SHP77 (cell line): ENCODE measurements at regions not wholly inside any gene's neighbourhood (a gene's known extent, or its start where the extent isn't known, plus 50 kb on each side); places are given as distances from the start of the nearest gene placed in this dataset.
"Not testable (repeated sequence)": the region's sequence is repeated elsewhere in the genome, so short reads cannot be mapped to it uniquely, and the experiment has no call there.

Experiments
- DNase-seq, 2 experiments: peaks; one replicate each; lab custom pipeline; 2025; lab: John Stamatoyannopoulos, UW

DNA sequence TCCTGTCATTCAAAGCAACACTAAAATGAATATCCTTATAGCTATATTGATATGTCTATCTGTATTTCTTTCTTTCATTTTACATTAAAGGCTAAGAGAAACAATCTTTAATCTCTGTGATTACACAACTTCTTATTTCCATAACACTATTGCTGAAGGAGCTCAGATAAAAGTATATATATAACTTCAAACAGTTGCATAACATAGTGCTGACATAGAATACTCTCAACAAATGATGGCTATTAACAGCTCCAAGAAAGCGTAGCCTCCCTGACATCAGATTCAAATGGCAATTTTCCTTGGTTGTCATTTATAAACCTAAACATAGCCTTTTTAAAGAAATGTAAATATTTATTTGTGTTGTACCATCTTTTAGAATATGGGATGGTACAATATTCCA lies 116.6 kb upstream of the PTPRG start:
- no peak for DNase-seq

DNA sequence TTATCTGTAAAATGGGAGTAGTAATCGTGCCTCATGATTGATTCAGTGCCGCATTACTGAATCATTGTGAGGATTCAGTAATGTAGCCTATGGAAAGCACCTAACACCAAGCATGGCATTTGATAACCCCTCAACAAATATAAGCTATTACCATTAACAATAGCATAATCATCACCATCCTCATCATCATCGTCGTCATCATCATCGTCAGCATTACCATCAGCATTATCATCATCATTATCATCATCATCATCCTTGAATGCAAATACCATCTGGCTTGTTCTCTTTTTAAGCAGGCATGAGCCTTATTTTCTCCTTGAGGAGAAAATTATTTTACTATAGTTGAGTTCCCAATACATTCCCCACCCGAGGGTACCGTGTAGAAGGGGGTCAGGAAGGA lies 115.4 kb upstream of the PTPRG start:
- DNase-seq = no peak

GRCh38 chr3:61446341-61446740 lies 115.0 kb upstream of the PTPRG start:
- no peak for DNase-seq

GRCh38 chr3:61448378-61448777 lies 113.0 kb upstream of the PTPRG start:
- DNase-seq = no peak

DNA sequence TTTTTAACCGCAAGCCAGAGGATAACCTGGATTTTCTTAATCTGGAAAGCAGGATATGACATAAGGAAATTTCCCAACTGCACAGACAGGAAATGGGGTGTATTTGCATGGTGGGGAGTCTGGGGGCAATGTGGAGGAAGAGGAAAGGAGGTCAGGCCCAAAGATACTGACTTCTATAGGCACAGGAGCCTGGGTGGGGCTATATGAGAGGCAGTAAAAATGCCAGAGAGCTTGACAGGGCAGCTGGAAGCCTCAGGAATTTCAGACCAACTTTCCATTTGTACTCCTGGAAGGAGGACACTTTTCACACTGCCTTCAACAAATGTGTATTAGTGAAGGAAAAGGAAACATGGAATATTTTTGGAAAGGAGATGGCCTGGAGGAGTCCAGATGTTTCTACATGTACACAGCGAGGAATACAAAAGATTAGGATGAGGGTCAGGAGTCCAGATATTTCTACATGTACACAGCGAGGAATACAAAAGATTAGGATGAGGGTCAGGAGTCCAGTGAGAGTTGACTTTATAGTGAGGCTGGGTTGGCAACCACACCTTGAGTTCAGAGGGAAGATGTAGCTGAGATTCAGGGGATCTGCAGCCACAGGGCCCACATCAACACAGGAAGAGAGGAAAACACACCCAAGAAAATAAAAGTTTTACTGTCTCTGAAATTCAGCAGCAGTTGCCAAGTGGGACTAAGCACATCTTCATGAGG lies 111.9 kb upstream of the PTPRG start:
- DNase-seq = no peak

DNA sequence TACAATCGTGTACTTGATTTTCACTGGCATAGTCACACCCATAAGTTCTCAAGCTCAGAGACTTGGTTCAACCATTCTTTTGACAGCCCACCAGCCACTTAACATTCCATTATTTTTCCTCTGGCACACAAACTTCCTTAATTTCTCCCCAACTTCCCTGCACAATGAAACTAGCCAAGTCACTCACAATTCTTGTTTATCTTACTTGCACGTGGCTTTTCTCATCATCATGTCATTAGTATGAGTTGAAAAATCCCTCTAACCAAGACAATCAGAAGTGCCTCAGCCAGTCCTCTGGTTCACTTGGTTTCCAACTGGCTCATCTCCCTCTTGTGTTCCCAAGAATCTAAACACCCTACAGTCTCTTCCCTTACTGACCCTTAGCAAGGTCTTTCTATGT lies 110.5 kb upstream of the PTPRG start:
- DNase-seq = no peak

- DNase-seq = no peak
Measured at GRCh38 chr3:61451841-61452240, 109.5 kb upstream of the PTPRG start.

- no peak for DNase-seq
Measured at GRCh38 chr3:61452535-61453090, 108.8 kb upstream of the PTPRG start.

GRCh38 chr3:61454006-61454585 lies 107.3 kb upstream of the PTPRG start:
- no peak for DNase-seq

- no peak for DNase-seq
Measured at GRCh38 chr3:61454801-61455200, 106.6 kb upstream of the PTPRG start.

DNA sequence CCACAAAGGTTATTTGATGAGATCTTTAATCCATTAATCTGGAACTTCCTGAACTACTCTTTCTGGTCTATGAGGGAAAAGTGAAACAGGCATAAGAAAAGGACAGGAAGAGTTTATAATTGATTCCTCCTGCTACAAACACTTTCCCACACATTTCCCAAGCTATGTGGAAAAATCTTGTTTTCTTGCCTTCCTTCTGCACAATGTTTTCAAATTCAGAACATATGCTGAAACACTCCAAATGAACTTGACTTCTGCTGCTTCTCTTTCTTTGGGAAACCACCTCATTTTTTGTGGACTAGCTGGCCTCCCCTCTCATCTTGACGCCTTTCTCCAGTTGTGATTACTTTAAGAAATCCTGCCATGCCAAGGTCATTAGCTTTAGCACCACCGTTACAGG lies 100.7 kb upstream of the PTPRG start:
- DNase-seq = no peak

- no peak for DNase-seq
Measured at GRCh38 chr3:61463191-61463590, 98.2 kb upstream of the PTPRG start.

GRCh38 chr3:61464518-61465140 lies 96.7 kb upstream of the PTPRG start:
- no peak for DNase-seq

- DNase-seq = no peak
Measured at GRCh38 chr3:61466357-61466756, 95.0 kb upstream of the PTPRG start.

GRCh38 chr3:61483997-61484396 lies 77.4 kb upstream of the PTPRG start:
- no peak for DNase-seq

DNA sequence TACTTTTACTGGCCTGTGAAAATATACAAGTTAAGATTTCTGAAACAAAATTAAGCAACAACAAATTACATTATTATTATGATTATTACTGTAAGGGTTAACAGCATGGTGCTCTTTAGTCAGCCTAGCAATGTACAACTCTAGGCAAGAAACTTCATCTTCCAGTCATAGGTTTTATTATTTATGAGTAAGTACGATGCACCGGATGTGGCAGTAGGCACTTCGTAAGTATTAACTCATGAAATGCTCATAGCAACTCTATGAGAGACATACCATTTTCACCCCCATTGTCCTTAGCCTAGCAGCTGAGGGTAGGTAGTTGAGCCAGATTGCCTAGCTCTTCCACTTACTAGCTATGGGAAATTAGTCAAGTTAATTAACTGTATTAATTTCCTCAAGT lies 68.0 kb upstream of the PTPRG start:
- DNase-seq = no peak

DNA sequence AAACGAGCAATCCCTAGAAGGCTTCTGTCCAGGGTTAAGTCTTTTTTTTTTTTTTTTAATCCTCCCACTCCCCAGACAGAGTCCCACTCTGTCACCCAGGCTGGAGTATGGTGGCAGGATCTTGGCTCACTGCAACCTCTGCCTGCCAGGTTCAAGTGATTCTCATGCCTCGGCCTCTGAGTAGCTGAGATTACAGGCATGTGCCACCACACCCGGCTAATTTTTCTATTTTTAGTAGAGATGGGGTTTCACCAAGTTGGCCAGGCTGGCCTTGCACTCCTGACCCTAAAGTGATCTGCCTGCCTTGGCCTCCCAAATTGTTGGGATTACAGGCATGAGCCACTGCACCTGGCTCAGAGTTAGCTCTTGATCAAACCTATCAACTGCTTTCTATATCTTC lies 67.1 kb upstream of the PTPRG start:
- not testable (repeated sequence) for DNase-seq

DNA sequence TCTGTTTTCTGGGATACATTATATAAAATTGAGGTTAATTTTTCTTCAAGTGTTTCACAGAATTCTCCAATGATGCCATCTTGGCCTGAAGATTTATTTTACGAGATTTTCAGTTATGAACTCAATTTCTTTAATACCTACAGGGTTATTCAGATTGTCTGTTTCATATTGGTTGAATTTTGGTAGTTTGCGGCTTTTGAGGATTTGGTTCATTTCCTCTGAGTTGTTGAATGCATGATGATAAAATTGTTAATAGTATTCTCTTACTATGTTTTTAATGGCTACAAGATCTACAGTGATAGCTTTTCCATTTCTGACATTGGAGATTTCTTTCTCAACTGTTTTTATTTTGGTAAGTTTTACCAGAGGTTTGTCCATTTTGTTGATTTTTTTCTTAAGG lies 63.9 kb upstream of the PTPRG start:
- no peak for DNase-seq

GRCh38 chr3:61505197-61505596 lies 56.2 kb upstream of the PTPRG start:
- DNase-seq = no peak

- no peak for DNase-seq
Measured at GRCh38 chr3:61507946-61508345, 53.4 kb upstream of the PTPRG start.
